Choroid plexus epithelial cell (primary cell): ENCODE measurements at regions not wholly inside any gene's neighbourhood (a gene's known extent, or its start where the extent isn't known, plus 50 kb on each side); places are given as distances from the start of the nearest gene placed in this dataset.
A peak's percentile ranks its signal among the peaks of the same experiment; 100 is the strongest.

Experiments
- DNase-seq: peaks from one replicate; pipeline ENCODE4 v3.0.0-alpha.2; 2010; ENCODE audit warnings: low read depth
- H3K4me3 ChIP-seq: 2 replicates; pipeline ENCODE4 v1.5.1; 2011; ENCODE audit warnings: low read depth, mild to moderate bottlenecking, control low read depth, low read length, moderate library complexity
- CTCF ChIP-seq: conservative IDR thresholded peaks from 2 replicates; pipeline ENCODE4 v1.5.1; 2011; ENCODE audit warnings: low read depth, mild to moderate bottlenecking, control low read depth, inconsistent platforms, low read length, moderate library complexity

GRCh38 chr16:59087641-59088040 is 353.5 kb upstream of the GOT2 start:
- no peak for DNase-seq
- H3K4me3 ChIP-seq = no peak overlapping the region
- TF ChIP-seq CTCF = no peak

- no peak overlapping the region for H3K4me3 ChIP-seq
- TF ChIP-seq CTCF = no peak
- DNase-seq = peak; percentile 17
Measured at GRCh38 chr16:59067205-59067604, 333.1 kb upstream of the GOT2 start.

- TF ChIP-seq CTCF = no peak
- H3K4me3 ChIP-seq = no peak overlapping the region
- peak; percentile 74 for DNase-seq
Measured at GRCh38 chr16:59060207-59060606, 326.1 kb upstream of the GOT2 start.

- no peak for TF ChIP-seq CTCF
- H3K4me3 ChIP-seq = no peak overlapping the region
- no peak for DNase-seq
Measured at GRCh38 chr16:59058250-59058649, 324.1 kb upstream of the GOT2 start.

- no peak for DNase-seq
- H3K4me3 ChIP-seq = no peak overlapping the region
- TF ChIP-seq CTCF = no peak
Measured at GRCh38 chr16:59053911-59054310, 319.8 kb upstream of the GOT2 start.

GRCh38 chr16:59052231-59052630 is 318.1 kb upstream of the GOT2 start:
- TF ChIP-seq CTCF = no peak
- H3K4me3 ChIP-seq = no peak overlapping the region
- DNase-seq = no peak

GRCh38 chr16:59048876-59049275 is 314.8 kb upstream of the GOT2 start:
- no peak overlapping the region for H3K4me3 ChIP-seq
- no peak for DNase-seq
- no peak for TF ChIP-seq CTCF
